HEK293 (cell line): ENCODE measurements at regions not wholly inside any gene's neighbourhood (a gene's known extent, or its start where the extent isn't known, plus 50 kb on each side); places are given as distances from the start of the nearest gene placed in this dataset.

Experiments used
- CTCF ChIP-seq: fragments of 450-650 bp; formaldehyde crosslinking; IDR thresholded peaks from 2 replicates; pipeline ENCODE4 v1.5.1; 2016; ENCODE audit warnings: missing biosample characterization, missing genetic modification characterization
- ELK4 ChIP-seq: IDR thresholded peaks from 2 replicates; pipeline ENCODE4 v1.6.1; 2011; ENCODE audit warnings: mild to moderate bottlenecking, low read depth, low read length, borderline replicate concordance
- HOXD13 ChIP-seq: sonication (generic); formaldehyde crosslinking; IDR thresholded peaks from 2 replicates; pipeline ENCODE4 v1.8.0; 2022; ENCODE audit warnings: missing genetic modification reagents, borderline replicate concordance
- KLF16 ChIP-seq: fragments of 450-650 bp; formaldehyde crosslinking; IDR thresholded peaks from 2 replicates; pipeline ENCODE4 v1.5.1; 2017; ENCODE audit warnings: missing biosample characterization, missing genetic modification characterization
- ZNF26 ChIP-seq: fragments of 450-650 bp; formaldehyde crosslinking; IDR thresholded peaks from 2 replicates; pipeline ENCODE4 v1.5.1; 2016; ENCODE audit warnings: missing biosample characterization, missing genetic modification characterization
- ZNF510 ChIP-seq: fragments of 450-650 bp; formaldehyde crosslinking; IDR thresholded peaks from 2 replicates; pipeline ENCODE4 v1.5.1; 2018; ENCODE audit warnings: mild to moderate bottlenecking, missing genetic modification characterization, missing biosample characterization; ENCODE audit not compliant: insufficient replicate concordance
- ZNF664 ChIP-seq: fragments of 450-650 bp; formaldehyde crosslinking; IDR thresholded peaks from 2 replicates; pipeline ENCODE4 v1.5.1; 2016; ENCODE audit warnings: missing biosample characterization, missing genetic modification characterization
- ZNF768 ChIP-seq: fragments of 450-650 bp; formaldehyde crosslinking; IDR thresholded peaks from 2 replicates; pipeline ENCODE4 v1.5.1; 2018; ENCODE audit warnings: missing biosample characterization, mild to moderate bottlenecking, missing genetic modification characterization
- ZSCAN5A ChIP-seq: fragments of 450-650 bp; formaldehyde crosslinking; IDR thresholded peaks from 2 replicates; pipeline ENCODE4 v1.5.1; 2016; ENCODE audit warnings: missing biosample characterization, missing genetic modification characterization

- TF ChIP-seq HOXD13 (CRISPR knock-in tag) (no peak), ELK4 (no peak), ZNF510 (no peak), KLF16 (tag by site-specific recombination) (no peak), ZNF768 (tag by site-specific recombination) (no peak), CTCF (no peak), ZNF664 (tag by site-specific recombination) (no peak), ZNF26 (tag by site-specific recombination) (no peak), ZSCAN5A (tag by site-specific recombination) (no peak)
Measured at GRCh38 chr11:81570669-81571068, 1163.0 kb downstream of the FAM181B start.
